ENCODE measurements at regions not wholly inside any gene's neighbourhood (a gene's known extent, or its start where the extent isn't known, plus 50 kb on each side); places are given as distances from the start of the nearest gene placed in this dataset.
"Not testable (repeated sequence)": the region's sequence is repeated elsewhere in the genome, so short reads cannot be mapped to it uniquely, and the experiment has no call there.

- not testable (repeated sequence) for TF ChIP-seq POLR2A, CTCF, EP300 (IDR thresholded peaks at IDR 0.05)
Measured at GRCh38 chr5:117304512-117305107, 730.0 kb upstream of the SEMA6A start.
